HK-2 (cell line): ENCODE measurements at regions not wholly inside any gene's neighbourhood (a gene's known extent, or its start where the extent isn't known, plus 50 kb on each side); places are given as distances from the start of the nearest gene placed in this dataset.

ENCODE experiments used
- DNase-seq: peaks from one replicate; pipeline ENCODE4 v3.0.0-alpha.2; 2018; ENCODE audit not compliant: unreplicated experiment

GRCh38 chr6:110033101-110033500, 55.0 kb downstream of the GPR6 start:
- no peak for DNase-seq

- DNase-seq = no peak
Measured at GRCh38 chr6:110033749-110034666, 55.9 kb downstream of the GPR6 start.

- no peak for DNase-seq
Measured at GRCh38 chr6:110034667-110035036, 56.5 kb downstream of the GPR6 start.

GRCh38 chr6:110035321-110035720, 57.2 kb downstream of the GPR6 start:
- no peak for DNase-seq

- DNase-seq = no peak
Measured at GRCh38 chr6:110036408-110037302, 58.5 kb downstream of the GPR6 start.

- no peak for DNase-seq
Measured at GRCh38 chr6:110037726-110038295, 59.7 kb downstream of the GPR6 start.

GRCh38 chr6:110039364-110039980, 61.4 kb downstream of the GPR6 start:
- peak; percentile 82 for DNase-seq

GRCh38 chr6:110039981-110040383, 61.9 kb downstream of the GPR6 start:
- DNase-seq = peak; percentile 45

GRCh38 chr6:110040716-110041115, 62.6 kb downstream of the GPR6 start:
- DNase-seq = no peak

- DNase-seq = no peak
Measured at GRCh38 chr6:110041126-110041525, 63.0 kb downstream of the GPR6 start.

GRCh38 chr6:110041830-110042229, 63.7 kb downstream of the GPR6 start:
- no peak for DNase-seq

- no peak for DNase-seq
Measured at GRCh38 chr6:110042670-110043296, 64.7 kb downstream of the GPR6 start.

- DNase-seq = no peak
Measured at GRCh38 chr6:110043366-110043994, 65.4 kb downstream of the GPR6 start.

- DNase-seq = no peak
Measured at GRCh38 chr6:110044096-110044495, 66.0 kb downstream of the GPR6 start.

GRCh38 chr6:110044622-110045021, 66.5 kb downstream of the GPR6 start:
- DNase-seq = no peak

- DNase-seq = no peak
Measured at GRCh38 chr6:110048221-110048875, 70.2 kb downstream of the GPR6 start.

GRCh38 chr6:110049696-110050439, 71.8 kb downstream of the GPR6 start:
- no peak for DNase-seq
